ENCODE measurements at regions not wholly inside any gene's neighbourhood (a gene's known extent, or its start where the extent isn't known, plus 50 kb on each side); places are given as distances from the start of the nearest gene placed in this dataset.

GRCh38 chr3:127490271-127491023 lies 100.1 kb downstream of the TPRA1 start:
- TF ChIP-seq CTCF (IDR thresholded peaks at IDR 0.05): no peak
- ATAC-seq: no peak
- intact Hi-C loops (cut with DNase I): no loop called here

DNA sequence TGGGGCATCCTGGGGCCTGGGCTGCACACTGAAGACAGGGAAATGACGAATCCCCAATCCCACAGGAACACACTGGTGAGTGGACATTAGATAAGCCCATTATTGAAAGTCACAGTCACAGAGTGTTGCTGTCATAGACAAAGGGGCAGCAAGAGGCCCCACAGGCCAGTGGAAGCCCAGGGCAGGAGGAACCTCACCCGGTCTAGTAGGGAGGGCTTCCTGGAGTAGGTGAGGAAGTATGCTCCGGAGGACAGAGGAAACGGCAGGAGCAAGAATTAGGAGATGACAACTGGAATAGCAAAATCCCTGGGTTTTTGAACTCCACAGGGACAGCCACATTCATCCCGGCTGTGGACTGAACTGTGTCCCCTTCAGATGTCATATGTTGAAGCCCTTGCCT lies 101.2 kb downstream of the TPRA1 start:
- Histone ChIP-seq H3K27ac (no peak overlapping the region), H3K36me3 (no peaks in the 10 kb centered on the region), H3K4me1 (no peaks in the 10 kb centered on the region), H3K4me3 (no peak overlapping the region), H3K27me3 (no peaks in the 10 kb centered on the region), H3K9me3 (no peaks in the 10 kb centered on the region)
- DNase-seq: peak; percentile 40
- no peak for TF ChIP-seq CTCF (IDR thresholded peaks at IDR 0.05)
- ATAC-seq: no peak
- intact Hi-C loops (cut with DNase I): no loop called here

More at GRCh38 chr3:127490271-127491023, 100.1 kb downstream of the TPRA1 start:
- no peak for DNase-seq
- Histone ChIP-seq H3K36me3 (no peaks in the 10 kb centered on the region), H3K27me3 (no peaks in the 10 kb centered on the region), H3K4me3 (no peak overlapping the region), H3K27ac (no peak overlapping the region), H3K9me3 (no peaks in the 10 kb centered on the region), H3K4me1 (no peaks in the 10 kb centered on the region)

DNA sequence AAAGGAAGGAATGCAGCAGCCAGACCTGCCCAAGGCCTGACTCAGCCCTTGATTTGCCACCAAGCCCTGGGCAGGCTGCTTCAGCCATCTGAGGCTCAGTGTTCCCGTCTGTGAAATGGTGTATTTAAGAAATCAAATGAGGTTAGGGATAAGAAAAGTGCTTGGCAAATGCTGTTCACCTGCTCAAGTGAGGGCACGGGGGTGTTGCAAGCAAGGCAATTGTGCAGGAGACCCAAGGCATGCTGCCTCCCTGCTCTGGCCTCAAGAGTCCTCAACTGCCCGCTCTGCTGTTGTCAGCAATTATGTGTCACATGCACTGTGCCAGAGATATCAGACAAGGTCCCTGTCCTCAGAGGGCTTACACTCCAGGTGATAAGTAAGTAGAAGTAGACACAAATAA lies 101.8 kb downstream of the TPRA1 start:
- no peaks in the 10 kb centered on the region for H3K4me1 ChIP-seq
- no peak overlapping the region for H3K27ac ChIP-seq
- ATAC-seq (no peak), DNase-seq (no peak)
- intact Hi-C loops (cut with DNase I): no loop called here
- H3K27me3 ChIP-seq: no peaks in the 10 kb centered on the region
- no peak for TF ChIP-seq CTCF (IDR thresholded peaks at IDR 0.05)
- H3K36me3 ChIP-seq: no peaks in the 10 kb centered on the region
- no peak overlapping the region for H3K4me3 ChIP-seq
- no peaks in the 10 kb centered on the region for H3K9me3 ChIP-seq

DNA sequence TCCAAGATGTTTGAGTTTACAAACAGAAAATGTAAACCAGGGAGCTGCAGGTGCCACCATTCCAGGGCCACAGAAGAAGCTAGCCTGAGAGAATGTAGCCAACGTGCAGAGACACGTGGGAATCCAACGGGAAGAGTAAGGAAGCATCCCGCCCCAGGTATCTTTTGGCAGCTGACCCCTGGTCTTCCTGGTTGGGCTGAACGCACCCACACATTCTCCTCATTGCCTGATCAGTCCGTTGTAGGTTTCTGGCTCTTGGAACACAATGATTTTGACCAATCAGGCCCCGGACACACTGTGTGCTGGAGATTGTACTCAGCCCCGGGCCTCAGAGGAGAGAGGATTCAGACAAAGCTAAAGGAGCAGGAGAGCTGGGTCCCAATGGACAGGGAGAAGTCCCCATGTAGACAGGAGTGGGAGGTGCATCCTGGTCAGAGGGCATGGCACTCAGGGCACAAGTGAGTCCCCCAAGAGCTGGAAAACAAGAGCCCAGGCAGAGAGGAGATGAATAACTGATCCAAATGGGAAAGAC lies 102.3 kb downstream of the TPRA1 start:
- ATAC-seq: no peak
- Histone ChIP-seq H3K27ac (no peak overlapping the region), H3K4me1 (no peaks in the 10 kb centered on the region), H3K36me3 (no peaks in the 10 kb centered on the region), H3K4me3 (no peak overlapping the region), H3K9me3 (no peaks in the 10 kb centered on the region), H3K27me3 (no peaks in the 10 kb centered on the region)
- no peak for TF ChIP-seq CTCF (IDR thresholded peaks at IDR 0.05)
- intact Hi-C loops (cut with DNase I): no loop called here
- no peak for DNase-seq

- no peak overlapping the region for H3K27ac ChIP-seq
- ATAC-seq (no peak), DNase-seq (no peak)
- H3K9me3 ChIP-seq: no peaks in the 10 kb centered on the region
- H3K4me3 ChIP-seq: no peak overlapping the region
- no peaks in the 10 kb centered on the region for H3K4me1 ChIP-seq
- TF ChIP-seq CTCF (IDR thresholded peaks at IDR 0.05): no peak
- no peaks in the 10 kb centered on the region for H3K27me3 ChIP-seq
- H3K36me3 ChIP-seq: no peaks in the 10 kb centered on the region
- intact Hi-C loops (cut with DNase I): no loop called here
Observed at GRCh38 chr3:127487196-127487595, 103.3 kb downstream of the TPRA1 start.

Measured in upper lobe of right lung (tissue), 1 donor.